Neural progenitor cell (in vitro differentiated cells): ENCODE measurements at regions not wholly inside any gene's neighbourhood (a gene's known extent, or its start where the extent isn't known, plus 50 kb on each side); places are given as distances from the start of the nearest gene placed in this dataset.

ENCODE experiments used
- DNase-seq: peaks from one replicate; pipeline ENCODE4 v3.0.0-alpha.2; 2016; ENCODE audit warnings: low spot score
- H2AFZ ChIP-seq: fragments of 200-600 bp; sonication (generic); replicated peaks from 2 replicates; pipeline ENCODE4 v1.6.1; 2016; ENCODE audit warnings: antibody characterized with exemption
- H3F3A ChIP-seq: fragments of 200-600 bp; sonication (generic); 2 replicates; pipeline ENCODE4 v1.6.1; 2016; ENCODE audit warnings: antibody characterized with exemption, low read depth
- H3K27ac ChIP-seq: fragments of 200-600 bp; sonication (generic); 2 replicates; pipeline ENCODE4 v1.5.1; 2016; ENCODE audit warnings: mild to moderate bottlenecking
- H3K27me3 ChIP-seq: fragments of 200-600 bp; sonication (generic); 2 replicates; pipeline ENCODE4 v1.6.1; 2016; ENCODE audit warnings: mild to moderate bottlenecking, moderate library complexity
- H3K36me3 ChIP-seq: fragments of 200-600 bp; sonication (generic); 2 replicates; pipeline ENCODE4 v1.5.1; 2016
- H3K4me1 ChIP-seq: fragments of 200-600 bp; sonication (generic); 2 replicates; pipeline ENCODE4 v1.6.1; 2016; ENCODE audit warnings: mixed run types
- H3K4me2 ChIP-seq: fragments of 200-600 bp; sonication (generic); 2 replicates; pipeline ENCODE4 v1.6.1; 2016
- H3K4me3 ChIP-seq: fragments of 200-600 bp; sonication (generic); 2 replicates; pipeline ENCODE4 v1.5.1; 2016
- H3K79me2 ChIP-seq: fragments of 200-600 bp; sonication (generic); 2 replicates; pipeline ENCODE4 v1.6.1; 2016; ENCODE audit warnings: low read depth
- H3K9ac ChIP-seq: fragments of 200-600 bp; sonication (generic); 2 replicates; pipeline ENCODE4 v1.6.1; 2016
- H3K9me3 ChIP-seq: fragments of 200-600 bp; sonication (generic); 2 replicates; pipeline ENCODE4 v1.5.1; 2016; ENCODE audit warnings: low read depth
- H4K20me1 ChIP-seq: fragments of 200-600 bp; sonication (generic); 2 replicates; pipeline ENCODE4 v1.6.1; 2016; ENCODE audit warnings: low read depth
- H3K27ac Mint-ChIP-seq: 3 replicates; pipeline ENCODE4 v1.8.0; 2021; ENCODE audit warnings: mixed read lengths
- H3K27me3 Mint-ChIP-seq: 2 replicates; pipeline ENCODE4 v1.8.0; 2022; ENCODE audit warnings: low read depth, mild to moderate bottlenecking, inconsistent platforms, moderate library complexity, mixed read lengths; ENCODE audit not compliant: insufficient read depth
- H3K36me3 Mint-ChIP-seq: 3 replicates; pipeline ENCODE4 v1.8.0; 2021; ENCODE audit warnings: mixed read lengths
- H3K4me1 Mint-ChIP-seq: 3 replicates; pipeline ENCODE4 v1.8.0; 2021; ENCODE audit warnings: mixed read lengths
- H3K4me3 Mint-ChIP-seq: 3 replicates; pipeline ENCODE4 v1.8.0; 2021; ENCODE audit warnings: mild to moderate bottlenecking, moderate library complexity, mixed read lengths
- H3K9me3 Mint-ChIP-seq: 3 replicates; pipeline ENCODE4 v1.8.0; 2020; ENCODE audit warnings: mixed read lengths
- CTCF ChIP-seq: fragments of 200-600 bp; sonication (generic); IDR thresholded peaks from 2 replicates; pipeline ENCODE4 v1.5.1; 2017; ENCODE audit warnings: antibody characterized with exemption, mild to moderate bottlenecking
- EZH2 ChIP-seq: fragments of 200-600 bp; sonication (generic); IDR thresholded peaks from 2 replicates; pipeline ENCODE4 v1.6.1; 2017; ENCODE audit warnings: antibody characterized with exemption, mild to moderate bottlenecking, moderate library complexity
- EZH2phosphoT487 ChIP-seq: fragments of 200-600 bp; sonication (generic); IDR thresholded peaks from 2 replicates; pipeline ENCODE4 v1.6.1; 2017; ENCODE audit warnings: antibody characterized with exemption

GRCh38 chr3:165389064-165389463, 192.9 kb upstream of the SLITRK3 start:
- no peaks in the 10 kb centered on the region for H3K9me3 ChIP-seq
- Mint-ChIP-seq H3K27me3 (peaks cover 4% of the 10 kb centered on the region), H3K36me3 (no peaks in the 10 kb centered on the region), H3K4me3 (no peak overlapping the region), H3K27ac (no peak overlapping the region), H3K9me3 (no peaks in the 10 kb centered on the region), H3K4me1 (no peaks in the 10 kb centered on the region)
- H3F3A ChIP-seq = no peaks in the 10 kb centered on the region
- no peak overlapping the region for H3K27ac ChIP-seq
- H3K27me3 ChIP-seq = no peaks in the 10 kb centered on the region
- H3K4me3 ChIP-seq = no peak overlapping the region
- no peaks in the 10 kb centered on the region for H3K4me1 ChIP-seq
- no peaks in the 10 kb centered on the region for H4K20me1 ChIP-seq
- no peaks in the 10 kb centered on the region for H3K79me2 ChIP-seq
- TF ChIP-seq EZH2 = no peak
- TF ChIP-seq EZH2phosphoT487 = no peak
- TF ChIP-seq CTCF = no peak
- no peak overlapping the region for H3K4me2 ChIP-seq
- H3K36me3 ChIP-seq = no peaks in the 10 kb centered on the region
- no peak overlapping the region for H2AFZ ChIP-seq
- H3K9ac ChIP-seq = no peak overlapping the region
- no peak for DNase-seq

GRCh38 chr3:165383381-165383780, 187.2 kb upstream of the SLITRK3 start:
- Mint-ChIP-seq H3K36me3 (no peaks in the 10 kb centered on the region), H3K4me1 (no peaks in the 10 kb centered on the region), H3K4me3 (no peak overlapping the region), H3K27ac (no peak overlapping the region), H3K27me3 (peaks cover 2% of the 10 kb centered on the region), H3K9me3 (no peaks in the 10 kb centered on the region)
- Histone ChIP-seq H3K9ac (no peak overlapping the region), H3K27me3 (no peaks in the 10 kb centered on the region), H3K4me3 (no peak overlapping the region), H3K4me1 (no peaks in the 10 kb centered on the region), H2AFZ (no peak overlapping the region), H3K9me3 (no peaks in the 10 kb centered on the region), H4K20me1 (no peaks in the 10 kb centered on the region), H3F3A (no peaks in the 10 kb centered on the region), H3K27ac (no peak overlapping the region), H3K4me2 (no peak overlapping the region), H3K79me2 (no peaks in the 10 kb centered on the region), H3K36me3 (no peaks in the 10 kb centered on the region)
- DNase-seq = no peak
- TF ChIP-seq EZH2 (no peak), CTCF (no peak), EZH2phosphoT487 (no peak)

- Histone ChIP-seq H3K4me1 (no peaks in the 10 kb centered on the region), H3K9ac (no peak overlapping the region), H2AFZ (no peak overlapping the region), H3K4me3 (no peak overlapping the region), H4K20me1 (no peaks in the 10 kb centered on the region), H3K79me2 (no peaks in the 10 kb centered on the region), H3K27me3 (no peaks in the 10 kb centered on the region), H3K9me3 (no peaks in the 10 kb centered on the region), H3K4me2 (no peak overlapping the region), H3K27ac (no peak overlapping the region), H3K36me3 (no peaks in the 10 kb centered on the region), H3F3A (no peaks in the 10 kb centered on the region)
- no peaks in the 10 kb centered on the region for H3K27me3 Mint-ChIP-seq
- no peak for TF ChIP-seq EZH2
- no peak for TF ChIP-seq CTCF
- no peak for TF ChIP-seq EZH2phosphoT487
- no peak overlapping the region for H3K4me3 Mint-ChIP-seq
- DNase-seq = no peak
- no peaks in the 10 kb centered on the region for H3K4me1 Mint-ChIP-seq
- H3K36me3 Mint-ChIP-seq = no peaks in the 10 kb centered on the region
- no peak overlapping the region for H3K27ac Mint-ChIP-seq
- no peaks in the 10 kb centered on the region for H3K9me3 Mint-ChIP-seq
These were observed 186.5 kb upstream of the SLITRK3 start for GRCh38 chr3:165382672-165383071.

- Histone ChIP-seq H3K9me3 (no peaks in the 10 kb centered on the region), H4K20me1 (no peaks in the 10 kb centered on the region), H3K4me2 (no peak overlapping the region), H3F3A (no peaks in the 10 kb centered on the region), H3K4me3 (no peak overlapping the region), H2AFZ (no peak overlapping the region), H3K9ac (no peak overlapping the region), H3K27ac (no peak overlapping the region), H3K79me2 (no peaks in the 10 kb centered on the region), H3K27me3 (no peaks in the 10 kb centered on the region), H3K36me3 (no peaks in the 10 kb centered on the region), H3K4me1 (no peaks in the 10 kb centered on the region)
- no peak for DNase-seq
- Mint-ChIP-seq H3K9me3 (no peaks in the 10 kb centered on the region), H3K27me3 (no peaks in the 10 kb centered on the region), H3K4me3 (no peak overlapping the region), H3K27ac (no peak overlapping the region), H3K36me3 (no peaks in the 10 kb centered on the region), H3K4me1 (no peaks in the 10 kb centered on the region)
- TF ChIP-seq CTCF = no peak
- no peak for TF ChIP-seq EZH2phosphoT487
These were observed 182.6 kb upstream of the SLITRK3 start for GRCh38 chr3:165378761-165379160.
